ENCODE measurements at regions not wholly inside any gene's neighbourhood (a gene's known extent, or its start where the extent isn't known, plus 50 kb on each side); places are given as distances from the start of the nearest gene placed in this dataset.

DNA sequence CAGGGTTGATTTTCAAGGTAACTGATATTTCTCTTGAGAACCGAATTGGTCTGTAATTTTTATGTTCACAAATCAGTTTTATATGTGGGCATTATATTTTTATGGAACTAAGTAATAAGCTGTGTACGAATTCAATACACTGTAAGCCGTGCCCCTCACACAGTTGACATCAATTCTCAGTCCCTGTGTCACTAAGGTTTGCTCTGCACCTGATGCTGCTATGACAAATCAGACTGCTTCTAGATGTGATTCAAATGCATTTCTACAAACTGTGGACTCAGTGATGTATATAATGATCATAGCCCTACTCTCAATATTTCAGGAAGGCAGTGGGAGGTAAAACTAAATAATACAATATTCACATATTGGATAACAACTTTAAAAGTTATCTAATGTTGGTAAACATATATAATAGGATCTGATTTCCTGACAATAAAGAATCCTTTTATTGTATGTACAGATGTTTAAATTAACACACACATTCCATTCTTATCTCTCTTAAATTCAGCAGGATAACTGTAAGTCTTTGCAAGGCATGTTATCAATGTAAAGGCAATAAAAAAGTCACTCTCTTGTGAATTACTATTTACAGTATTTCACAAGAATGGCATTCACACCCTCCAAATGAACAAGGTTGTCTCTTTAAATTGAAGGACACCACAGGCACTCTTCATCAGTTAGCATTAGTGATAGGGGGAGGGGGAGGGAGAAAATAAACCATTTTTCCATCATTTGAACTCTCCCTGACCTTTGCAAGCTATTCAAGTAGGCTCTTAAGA is 87.2 kb upstream of the SOX5 start:
- no peak for DNase-seq

DNA sequence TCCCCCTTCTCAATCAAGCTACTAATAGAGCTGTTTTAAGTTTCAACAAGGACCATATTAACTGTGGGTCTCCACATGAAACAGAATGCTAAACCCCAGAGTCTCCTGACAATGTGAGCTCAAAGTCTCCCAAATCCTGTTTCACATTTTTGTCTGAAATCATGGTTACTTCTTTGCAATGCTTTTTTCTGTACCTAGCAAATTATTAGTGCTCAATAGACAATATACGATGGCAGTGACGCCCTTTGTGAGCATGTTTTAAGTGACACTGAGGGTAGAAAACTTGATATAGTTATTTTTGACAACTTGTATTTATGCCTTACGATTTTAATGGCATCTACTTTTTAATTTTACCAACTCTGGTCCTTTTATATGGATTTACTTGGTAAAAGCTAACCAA is 85.4 kb upstream of the SOX5 start:
- DNase-seq: no peak

DNA sequence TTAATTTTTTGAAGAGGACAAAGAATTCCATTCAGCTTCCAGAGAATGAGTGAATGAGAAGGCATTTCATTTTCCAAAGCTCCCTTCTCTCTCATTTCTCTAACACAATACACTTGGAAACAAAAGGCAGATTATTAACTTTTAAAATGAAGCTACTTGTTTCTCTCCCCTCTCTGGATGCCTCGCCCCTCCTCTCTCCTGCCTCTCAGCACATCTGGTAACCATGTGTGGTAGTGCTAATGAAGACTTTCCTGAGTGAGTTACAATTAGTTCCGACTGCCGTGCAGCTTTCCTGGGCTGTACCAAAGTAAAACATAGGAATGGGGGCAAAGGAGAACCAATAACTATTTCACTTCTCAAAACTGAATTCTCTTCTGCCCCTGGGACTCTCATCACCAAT is 84.7 kb upstream of the SOX5 start:
- DNase-seq: no peak

DNA sequence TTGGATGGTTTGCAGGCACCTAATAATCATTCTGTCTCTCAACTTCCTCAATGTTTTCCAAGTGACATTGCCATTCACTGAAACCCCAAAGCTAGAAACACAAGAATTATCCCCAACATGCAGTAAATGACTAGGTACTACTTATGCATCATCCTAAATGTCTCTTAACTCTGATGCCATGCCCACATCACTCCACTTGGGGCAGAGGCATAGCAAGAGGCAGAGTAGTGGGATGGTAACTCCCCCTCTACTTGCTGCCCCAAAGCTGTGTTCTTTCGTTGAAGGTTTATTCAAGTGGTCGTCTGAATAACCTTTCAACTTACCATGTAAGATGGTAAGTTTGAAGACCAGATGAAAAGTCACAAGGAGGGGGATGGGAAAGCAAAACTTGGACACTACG is 77.9 kb upstream of the SOX5 start:
- no peak for DNase-seq

DNA sequence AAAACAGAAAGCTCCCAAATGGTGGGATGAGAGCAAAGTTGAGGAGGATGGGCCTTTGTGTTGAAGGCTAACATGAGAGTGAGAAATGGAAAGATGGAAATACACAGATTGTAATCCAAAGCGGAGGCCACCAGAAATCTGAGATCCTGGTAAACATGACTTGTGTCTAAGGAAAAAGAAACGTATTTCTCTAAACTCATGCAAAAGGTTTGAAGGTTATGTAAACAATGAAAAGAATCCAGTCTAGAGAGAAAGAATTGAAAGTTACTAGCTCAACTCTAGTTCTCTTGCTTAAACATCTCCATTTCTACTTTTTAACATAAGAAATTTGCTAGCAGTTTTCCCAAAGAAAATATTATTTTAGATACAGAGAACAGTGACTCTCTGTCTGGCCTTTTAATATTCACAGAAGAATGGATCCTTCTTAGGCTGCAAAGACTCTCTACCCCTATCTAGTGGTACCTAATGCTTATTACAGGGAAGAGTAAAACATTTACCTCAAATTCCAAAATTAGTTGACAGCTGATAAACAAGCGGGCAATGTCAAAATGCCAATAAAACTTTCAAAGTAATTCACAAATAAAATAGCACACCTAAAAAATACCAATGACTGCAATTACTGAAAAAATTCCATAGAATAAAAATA is 75.8 kb upstream of the SOX5 start:
- no peak for DNase-seq

DNA sequence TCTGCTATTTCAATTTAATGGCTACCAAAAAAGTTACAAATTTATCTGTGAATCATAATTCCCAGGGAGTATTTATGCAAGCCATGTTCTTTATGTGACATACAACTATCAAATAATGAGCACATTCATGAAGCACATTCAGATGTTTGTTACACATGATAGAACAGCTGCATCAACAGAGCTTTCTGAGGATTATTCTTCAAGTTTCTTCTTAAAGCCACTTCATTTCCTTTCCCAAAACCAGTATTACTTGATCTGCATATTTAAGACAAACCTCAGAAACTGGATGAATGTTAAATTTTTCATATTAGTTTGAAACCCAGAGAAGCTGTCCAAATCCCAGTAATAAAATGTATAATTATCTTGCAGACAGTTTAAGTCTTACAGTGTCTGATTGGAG is 73.6 kb upstream of the SOX5 start:
- no peak for DNase-seq

DNA sequence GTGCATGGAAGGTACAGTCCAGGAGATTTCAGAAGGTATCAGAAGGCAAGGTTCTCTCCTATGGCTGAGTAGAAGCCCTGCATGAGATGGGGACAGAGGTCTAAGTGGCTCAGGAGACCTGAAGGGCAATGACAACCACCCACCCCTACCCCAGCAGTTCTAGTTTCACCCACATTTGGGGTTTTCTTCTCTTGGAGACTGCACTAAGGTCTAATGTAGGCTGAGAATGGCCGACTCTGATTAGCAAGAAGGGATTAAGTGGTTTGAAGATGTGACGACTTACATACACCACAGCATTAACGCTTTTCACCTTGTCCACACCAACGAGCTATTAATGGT is 71.7 kb upstream of the SOX5 start:
- no peak for DNase-seq

DNA sequence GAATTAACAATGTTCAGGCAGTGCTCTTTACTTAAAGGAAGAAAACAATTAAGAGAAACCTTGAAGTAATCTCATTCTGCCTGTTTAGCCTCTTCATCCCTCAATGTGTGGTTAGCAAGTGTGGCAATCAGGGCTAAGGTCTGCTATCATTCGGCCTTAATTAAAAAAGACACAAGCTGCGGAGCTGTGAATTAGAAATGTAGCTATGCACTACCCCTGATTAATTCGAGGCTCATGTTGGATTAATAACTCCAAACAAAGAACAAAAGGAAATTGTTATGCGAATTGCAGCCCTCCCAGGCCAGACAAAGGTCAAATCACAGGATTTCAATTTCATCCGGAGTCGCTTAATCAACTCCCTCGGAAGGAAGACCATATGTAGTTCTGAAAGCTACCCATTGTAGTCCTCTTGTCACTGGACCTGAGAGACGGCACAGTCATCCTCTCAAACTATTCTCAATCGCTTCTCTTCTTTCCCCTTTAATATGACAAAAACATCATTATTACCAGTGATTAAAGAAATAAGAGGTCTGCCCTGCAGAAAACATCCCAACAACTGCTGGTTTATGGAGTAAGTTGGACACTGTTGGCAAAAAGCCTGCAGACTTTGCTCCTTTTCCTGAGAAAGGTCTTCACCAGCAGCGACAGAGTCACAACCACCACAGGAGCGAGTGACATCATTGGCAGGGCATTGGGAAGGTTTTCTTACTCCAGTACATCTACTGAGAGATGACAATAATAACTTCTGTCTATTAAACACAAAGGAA is 71.1 kb upstream of the SOX5 start:
- DNase-seq: no peak

DNA sequence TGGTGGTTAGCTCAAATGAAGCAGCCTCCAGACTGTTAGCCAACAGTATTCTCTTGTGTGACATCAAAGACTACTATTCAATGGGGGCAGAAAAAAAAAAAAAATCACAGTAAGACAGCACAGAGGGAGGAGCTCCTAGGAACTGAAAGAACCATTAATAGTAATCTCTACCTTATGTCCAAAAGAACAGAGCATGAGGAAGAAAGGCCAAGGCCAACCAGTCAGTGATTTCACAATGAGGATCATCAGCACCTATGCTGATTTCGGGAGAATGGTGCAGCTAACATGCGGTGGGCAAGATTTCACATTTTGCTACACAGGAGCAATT is 66.3 kb upstream of the SOX5 start:
- no peak for DNase-seq

DNA sequence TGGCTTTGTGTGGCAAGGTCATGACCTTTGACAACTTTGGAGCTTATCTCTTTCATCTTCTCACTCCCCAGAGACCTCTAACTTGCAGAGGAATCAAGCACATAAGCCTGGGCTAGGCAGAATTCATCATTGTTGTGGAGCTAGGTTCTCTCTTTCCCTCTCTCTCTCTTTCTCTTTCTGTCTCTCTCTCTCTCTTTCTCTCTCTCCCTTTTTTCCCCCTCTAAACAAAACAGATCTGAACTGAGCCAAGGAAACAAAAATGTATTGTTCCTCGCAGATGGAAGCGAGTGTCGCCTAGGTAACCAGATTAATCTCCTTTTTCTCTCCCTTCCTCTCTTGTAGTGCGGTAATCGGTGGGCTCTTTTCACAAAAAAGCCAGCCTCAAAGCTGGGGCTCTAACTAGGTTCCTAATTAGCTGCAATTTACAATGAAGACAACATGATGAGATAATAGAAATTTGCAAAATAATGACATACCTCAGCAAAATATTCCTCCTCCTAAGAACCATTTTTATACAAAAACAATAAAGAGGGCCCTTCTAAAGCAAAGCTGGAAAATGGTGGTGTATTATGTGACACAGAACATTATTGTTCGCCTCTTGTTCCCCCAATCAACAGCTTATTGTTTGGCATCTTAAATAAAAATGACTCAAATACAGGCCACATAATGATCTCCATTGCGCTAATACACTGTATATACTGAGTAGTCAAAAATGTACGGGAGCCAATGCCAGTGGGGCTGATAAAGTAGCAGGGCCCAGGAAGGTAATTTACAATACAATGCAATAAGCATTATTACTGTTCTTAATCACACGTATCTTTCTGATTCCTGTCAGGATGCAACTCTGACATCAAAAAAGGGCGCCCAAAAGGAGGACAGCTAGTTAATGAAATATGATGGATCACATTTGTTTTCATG is 65.7 kb upstream of the SOX5 start:
- no peak for DNase-seq

DNA sequence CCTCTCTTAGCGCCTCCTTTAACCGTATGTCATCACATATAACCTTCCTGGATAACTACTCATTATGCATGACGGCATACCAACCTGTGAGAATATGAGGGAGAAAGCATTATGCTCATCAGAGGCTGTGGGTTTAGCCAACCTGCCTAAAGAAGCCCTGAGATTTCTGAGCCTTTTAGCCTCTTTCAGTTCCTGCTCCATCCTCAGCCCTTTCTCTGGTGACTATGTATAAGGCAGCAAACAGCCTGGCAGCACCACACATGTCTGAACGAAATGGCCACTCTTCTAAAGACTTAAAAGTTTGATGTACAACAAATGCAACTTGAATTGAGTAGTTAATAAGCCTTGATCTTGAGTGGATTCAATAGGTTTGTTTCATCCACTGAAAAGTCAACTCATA is 64.8 kb upstream of the SOX5 start:
- no peak for DNase-seq

DNA sequence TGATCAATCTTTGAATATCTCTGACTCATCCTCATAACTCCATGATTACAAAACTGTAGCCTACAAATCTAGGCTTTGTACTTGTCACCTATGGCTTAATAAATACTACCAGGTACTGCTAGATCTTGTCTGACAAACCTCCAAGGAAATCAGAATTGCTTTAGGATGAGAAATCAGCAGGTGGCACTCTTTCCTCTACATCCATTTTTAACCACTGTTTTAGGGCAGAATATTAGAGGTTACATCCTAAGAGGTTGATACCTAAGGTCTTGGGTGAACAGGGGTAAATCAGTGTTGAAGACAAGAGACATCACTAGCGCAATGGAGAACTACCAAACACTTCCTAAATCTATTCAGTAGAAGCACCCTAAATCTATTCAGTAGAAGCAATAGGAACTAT is 63.1 kb upstream of the SOX5 start:
- no peak for DNase-seq

DNA sequence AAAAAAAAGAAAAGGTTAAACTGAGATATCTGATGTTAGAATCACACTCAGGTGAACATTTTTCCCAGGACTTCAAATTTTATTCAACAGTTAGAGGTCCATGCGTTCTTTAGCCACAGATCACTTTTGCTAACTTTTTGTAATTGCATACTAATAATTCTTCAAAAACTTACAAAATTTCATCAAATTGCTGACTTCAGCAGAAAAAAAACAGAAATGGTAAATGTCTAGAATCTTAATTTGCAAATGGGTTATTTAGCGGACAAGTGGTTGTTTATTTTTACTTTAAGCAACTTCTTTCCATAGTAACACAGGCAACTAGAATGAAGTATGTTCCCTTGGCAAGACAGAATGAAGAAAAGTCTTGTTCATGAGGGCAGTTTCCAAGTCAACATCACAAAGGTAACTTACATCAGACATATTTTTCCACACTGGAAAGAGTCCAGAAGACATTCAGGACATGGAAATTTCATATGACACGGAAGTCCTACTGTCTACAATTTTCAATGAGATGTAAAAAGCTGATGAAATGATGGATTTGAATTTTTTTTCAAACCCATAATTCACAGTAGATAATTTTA is 62.5 kb upstream of the SOX5 start:
- no peak for DNase-seq

DNA sequence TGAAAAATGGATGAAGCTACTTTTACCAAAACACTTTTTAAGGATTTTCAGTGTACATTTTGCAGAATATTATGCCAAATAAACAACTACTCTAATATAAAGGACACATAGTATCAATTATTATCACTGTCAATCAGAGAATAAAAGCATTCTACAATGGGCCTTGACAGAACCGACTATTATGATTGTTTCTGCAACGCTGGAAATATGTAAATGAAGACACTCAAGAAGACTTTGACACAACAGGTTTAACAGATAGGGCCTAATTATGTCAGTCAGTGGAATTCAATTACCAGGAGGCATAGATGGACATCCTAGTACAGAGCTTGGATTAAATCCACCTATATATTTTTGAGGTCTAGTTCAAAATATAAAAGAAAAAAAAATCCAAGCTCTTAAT is 58.7 kb upstream of the SOX5 start:
- no peak for DNase-seq
